Thyroid gland (tissue), 4 donors: ENCODE measurements at regions not wholly inside any gene's neighbourhood (a gene's known extent, or its start where the extent isn't known, plus 50 kb on each side); places are given as distances from the start of the nearest gene placed in this dataset.
"Not testable (repeated sequence)": the region's sequence is repeated elsewhere in the genome, so short reads cannot be mapped to it uniquely, and the experiment has no call there.

Experiments
- POLR2A ChIP-seq, 2 donors: fragments of 450-650 bp; IDR thresholded peaks; one replicate each; pipeline ENCODE4 v1.6.1; 2017; ENCODE audit warnings: antibody characterized with exemption in 2 of 2, mild to moderate bottlenecking in 2 of 2, moderate library complexity in 1 of 2
- TF ChIP-seq, protein P1 (sequence below), 6 experiments: fragments of 200-600 bp in 3 of 6; fragments of 450-650 bp in 3 of 6; sonication (generic) in 3 of 6; IDR thresholded peaks; one replicate each; pipeline ENCODE4 v1.5.1; 2016 to 2019; ENCODE audit warnings: antibody characterized with exemption in 6 of 6, mild to moderate bottlenecking in 2 of 6, inconsistent platforms in 1 of 6, moderate library complexity in 1 of 6

DNA sequence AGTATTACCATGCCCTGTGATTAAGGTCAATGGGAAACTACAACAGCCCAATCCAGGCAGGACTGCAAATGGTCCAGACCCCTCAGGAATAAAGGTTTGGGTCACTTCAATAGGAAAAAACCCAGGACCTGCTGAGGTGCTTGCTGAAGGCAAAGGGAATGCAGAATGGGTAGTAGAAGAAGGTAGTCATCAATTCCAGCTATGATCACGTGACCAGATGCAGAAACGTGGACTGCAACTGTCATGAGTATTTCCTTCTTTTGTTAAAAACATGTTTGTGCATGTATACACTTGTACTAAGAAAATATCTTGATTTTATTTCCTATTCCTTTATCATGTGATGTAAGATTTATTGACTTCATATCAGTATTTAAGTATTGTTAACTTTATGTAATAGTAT, 319.6 kb upstream of the FGF16 start:
- TF ChIP-seq POLR2A (IDR thresholded peaks at IDR 0.05) = not testable (repeated sequence)
- TF ChIP-seq, protein P1, sequence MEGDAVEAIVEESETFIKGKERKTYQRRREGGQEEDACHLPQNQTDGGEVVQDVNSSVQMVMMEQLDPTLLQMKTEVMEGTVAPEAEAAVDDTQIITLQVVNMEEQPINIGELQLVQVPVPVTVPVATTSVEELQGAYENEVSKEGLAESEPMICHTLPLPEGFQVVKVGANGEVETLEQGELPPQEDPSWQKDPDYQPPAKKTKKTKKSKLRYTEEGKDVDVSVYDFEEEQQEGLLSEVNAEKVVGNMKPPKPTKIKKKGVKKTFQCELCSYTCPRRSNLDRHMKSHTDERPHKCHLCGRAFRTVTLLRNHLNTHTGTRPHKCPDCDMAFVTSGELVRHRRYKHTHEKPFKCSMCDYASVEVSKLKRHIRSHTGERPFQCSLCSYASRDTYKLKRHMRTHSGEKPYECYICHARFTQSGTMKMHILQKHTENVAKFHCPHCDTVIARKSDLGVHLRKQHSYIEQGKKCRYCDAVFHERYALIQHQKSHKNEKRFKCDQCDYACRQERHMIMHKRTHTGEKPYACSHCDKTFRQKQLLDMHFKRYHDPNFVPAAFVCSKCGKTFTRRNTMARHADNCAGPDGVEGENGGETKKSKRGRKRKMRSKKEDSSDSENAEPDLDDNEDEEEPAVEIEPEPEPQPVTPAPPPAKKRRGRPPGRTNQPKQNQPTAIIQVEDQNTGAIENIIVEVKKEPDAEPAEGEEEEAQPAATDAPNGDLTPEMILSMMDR (IDR thresholded peaks at IDR 0.05) = not testable (repeated sequence)
